ENCODE measurements at regions not wholly inside any gene's neighbourhood (a gene's known extent, or its start where the extent isn't known, plus 50 kb on each side); places are given as distances from the start of the nearest gene placed in this dataset.
A peak's percentile ranks its signal among the peaks of the same experiment; 100 is the strongest.
"Not testable (repeated sequence)": the region's sequence is repeated elsewhere in the genome, so short reads cannot be mapped to it uniquely, and the experiment has no call there.

DNA sequence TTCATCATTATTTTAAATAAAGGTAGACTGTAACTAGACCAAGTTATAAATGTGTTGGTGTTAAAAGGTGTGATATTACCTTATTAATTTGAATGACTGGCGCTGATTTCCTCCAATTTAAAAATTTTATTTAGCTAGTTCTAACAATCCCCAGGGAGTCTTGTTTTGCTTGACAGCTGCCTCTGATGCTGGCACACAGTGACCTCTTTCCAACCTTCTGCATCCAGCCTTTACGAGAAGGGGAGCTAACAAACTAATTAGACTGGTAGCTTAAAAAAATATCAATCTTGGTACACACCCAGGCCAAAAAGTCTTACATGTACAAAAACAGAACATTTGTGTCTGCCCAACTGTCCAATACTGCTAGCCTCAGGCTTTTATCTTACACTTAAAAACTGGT, 51.8 kb upstream of the ENPEP start:
- TF ChIP-seq ZFX (IDR thresholded peaks at IDR 0.05; ENCODE audit: borderline replicate concordance) = no peak
- TF ChIP-seq, protein P1, sequence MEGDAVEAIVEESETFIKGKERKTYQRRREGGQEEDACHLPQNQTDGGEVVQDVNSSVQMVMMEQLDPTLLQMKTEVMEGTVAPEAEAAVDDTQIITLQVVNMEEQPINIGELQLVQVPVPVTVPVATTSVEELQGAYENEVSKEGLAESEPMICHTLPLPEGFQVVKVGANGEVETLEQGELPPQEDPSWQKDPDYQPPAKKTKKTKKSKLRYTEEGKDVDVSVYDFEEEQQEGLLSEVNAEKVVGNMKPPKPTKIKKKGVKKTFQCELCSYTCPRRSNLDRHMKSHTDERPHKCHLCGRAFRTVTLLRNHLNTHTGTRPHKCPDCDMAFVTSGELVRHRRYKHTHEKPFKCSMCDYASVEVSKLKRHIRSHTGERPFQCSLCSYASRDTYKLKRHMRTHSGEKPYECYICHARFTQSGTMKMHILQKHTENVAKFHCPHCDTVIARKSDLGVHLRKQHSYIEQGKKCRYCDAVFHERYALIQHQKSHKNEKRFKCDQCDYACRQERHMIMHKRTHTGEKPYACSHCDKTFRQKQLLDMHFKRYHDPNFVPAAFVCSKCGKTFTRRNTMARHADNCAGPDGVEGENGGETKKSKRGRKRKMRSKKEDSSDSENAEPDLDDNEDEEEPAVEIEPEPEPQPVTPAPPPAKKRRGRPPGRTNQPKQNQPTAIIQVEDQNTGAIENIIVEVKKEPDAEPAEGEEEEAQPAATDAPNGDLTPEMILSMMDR (IDR thresholded peaks at IDR 0.05) = no peak
- H3K27ac ChIP-seq = no peak overlapping the region

DNA sequence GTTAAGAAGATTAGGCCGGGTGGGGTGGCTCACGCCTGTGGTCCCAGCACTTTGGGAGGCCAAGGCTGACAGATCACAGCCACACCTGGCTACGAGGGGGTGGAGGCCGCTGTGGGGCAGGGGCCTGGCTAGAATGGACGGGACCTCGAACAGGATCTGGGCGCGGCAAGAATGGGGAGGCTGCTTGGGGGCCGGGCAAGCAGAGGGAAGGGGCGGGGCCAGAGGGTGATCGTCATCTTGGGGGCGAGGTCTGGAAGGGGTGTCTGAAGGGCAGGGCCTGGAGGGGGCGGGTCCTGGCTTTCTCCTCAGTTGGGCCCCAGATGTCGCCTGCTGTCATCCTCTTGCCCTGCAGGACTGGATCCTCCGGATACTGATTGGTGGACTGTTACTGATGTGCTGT, 57.3 kb upstream of the ENPEP start:
- no peak overlapping the region for H3K27ac ChIP-seq
- TF ChIP-seq, protein P1 (IDR thresholded peaks at IDR 0.05) = no peak

DNA sequence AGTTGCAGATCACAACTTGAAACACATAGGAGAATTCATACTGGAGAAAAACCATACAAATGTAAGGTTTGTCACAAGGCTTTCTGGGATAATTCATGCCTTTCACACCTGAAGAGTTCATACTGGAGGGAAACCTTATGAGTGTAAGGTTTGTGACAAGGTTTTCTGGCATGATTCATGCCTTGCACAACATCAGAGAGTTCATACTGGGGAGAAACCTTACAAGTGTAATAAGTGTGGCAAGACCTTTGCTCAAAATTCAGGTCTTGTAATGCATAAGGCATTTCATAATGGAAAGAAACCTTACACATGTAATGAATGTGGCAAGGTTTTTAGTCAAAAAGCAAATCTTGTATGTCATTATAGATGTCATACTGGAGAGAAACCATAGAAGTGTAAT, 58.8 kb upstream of the ENPEP start:
- TF ChIP-seq, protein P1 (IDR thresholded peaks at IDR 0.05) = no peak
- TF ChIP-seq ZFX (IDR thresholded peaks at IDR 0.05; ENCODE audit: borderline replicate concordance) = no peak

DNA sequence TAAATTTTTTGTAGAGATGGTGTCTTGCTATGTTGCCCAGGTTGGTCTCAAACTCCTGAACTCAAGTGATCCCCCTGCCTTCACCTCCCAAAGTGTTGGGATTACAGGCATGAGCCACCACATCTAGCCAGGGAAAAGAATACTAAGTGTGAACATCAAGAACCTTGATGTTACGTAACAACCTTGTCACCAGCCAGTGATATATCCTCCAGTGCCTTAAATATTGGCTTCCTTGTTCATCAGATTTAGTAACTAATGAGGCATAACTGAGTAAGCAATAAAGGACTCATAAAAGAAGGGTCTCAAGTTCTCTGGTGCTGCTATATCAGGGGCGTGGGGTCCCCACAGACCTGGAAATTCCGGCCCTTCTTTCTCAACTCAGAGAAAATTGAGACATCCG, 60.5 kb upstream of the ENPEP start:
- TF ChIP-seq ZFX (IDR thresholded peaks at IDR 0.05; ENCODE audit: borderline replicate concordance) = no peak

More for the DNA sequence above, 58.8 kb upstream of the ENPEP start:
- no peak overlapping the region for H3K27ac ChIP-seq

DNA sequence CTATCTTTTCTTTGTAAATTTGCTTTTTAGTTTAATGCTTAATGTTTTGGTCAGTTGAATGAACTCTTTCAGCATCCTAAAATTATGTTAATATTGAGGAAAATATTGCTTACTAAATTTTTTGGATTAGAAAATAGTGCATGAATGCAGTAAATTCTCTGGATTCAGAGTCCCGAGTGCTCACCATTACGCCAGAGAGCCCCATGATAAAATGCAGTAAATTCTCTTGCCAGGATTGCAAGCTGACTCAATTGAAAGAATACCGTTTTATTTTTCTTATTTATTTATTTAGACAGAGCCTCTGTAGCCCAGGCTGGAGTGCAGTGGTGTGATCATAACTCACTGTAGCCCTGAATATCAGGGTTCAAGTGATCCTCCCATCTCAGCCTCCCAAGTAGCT, 60.9 kb upstream of the ENPEP start:
- TF ChIP-seq ZFX (IDR thresholded peaks at IDR 0.05; ENCODE audit: borderline replicate concordance) = no peak
- TF ChIP-seq, protein P1 (IDR thresholded peaks at IDR 0.05) = no peak
- H3K27ac ChIP-seq = no peak overlapping the region

More for the DNA sequence above, 60.5 kb upstream of the ENPEP start:
- H3K27ac ChIP-seq = no peak overlapping the region

DNA sequence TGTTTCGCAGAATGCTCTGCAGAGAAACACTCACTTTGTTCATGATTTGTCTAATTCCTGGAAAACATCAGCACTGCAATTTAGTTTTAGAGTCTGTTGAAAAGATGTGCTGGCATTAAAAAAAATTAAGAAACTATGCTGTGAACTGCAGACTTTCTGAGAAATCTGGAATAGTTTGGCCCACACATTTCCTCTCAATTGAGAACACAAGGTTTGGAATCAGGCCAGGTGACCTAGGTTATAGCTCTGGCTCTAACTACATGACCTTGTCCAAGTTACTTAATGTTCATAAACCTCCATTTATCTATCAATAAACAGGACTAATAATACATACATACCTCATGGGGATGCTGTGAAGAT, 61.4 kb upstream of the ENPEP start:
- TF ChIP-seq, protein P1 (IDR thresholded peaks at IDR 0.05) = no peak
- no peak for TF ChIP-seq ZFX (IDR thresholded peaks at IDR 0.05; ENCODE audit: borderline replicate concordance)
- H3K27ac ChIP-seq = no peak overlapping the region

DNA sequence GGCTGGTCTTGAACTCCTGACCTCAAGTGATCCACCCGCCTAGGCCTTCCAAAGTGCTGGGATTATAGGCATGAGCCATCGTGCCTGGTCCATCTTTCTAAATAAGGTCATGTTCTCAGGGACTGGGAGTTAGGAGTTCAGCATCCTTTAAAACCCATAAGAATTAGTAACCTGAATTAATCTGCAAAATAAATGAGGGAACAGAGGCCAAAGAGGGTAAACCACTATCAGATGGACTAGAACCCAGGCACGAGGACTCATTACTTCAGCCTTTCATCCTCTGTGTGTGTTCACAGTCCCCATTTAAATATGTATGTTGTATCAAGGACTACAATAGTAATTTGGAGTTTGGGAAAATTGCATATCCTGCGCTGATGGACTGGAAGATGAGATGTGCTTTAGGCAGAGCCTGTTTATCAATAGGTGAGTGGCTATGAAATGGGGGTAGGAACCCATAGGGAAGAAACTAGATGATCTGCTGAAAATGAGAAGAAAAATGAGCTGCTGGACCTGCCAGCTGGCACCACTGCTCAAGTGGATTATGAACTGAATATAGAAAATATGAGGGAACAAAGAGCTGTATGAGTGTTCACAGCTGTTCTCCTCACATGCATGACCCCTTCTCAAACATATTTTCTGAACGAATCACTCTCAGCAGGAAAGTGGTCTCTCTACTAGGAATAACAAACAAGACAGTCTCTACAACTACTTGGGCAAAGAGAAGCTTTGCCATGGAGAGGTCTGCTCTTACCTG, 62.0 kb upstream of the ENPEP start:
- H3K27ac ChIP-seq = not testable (repeated sequence)

DNA sequence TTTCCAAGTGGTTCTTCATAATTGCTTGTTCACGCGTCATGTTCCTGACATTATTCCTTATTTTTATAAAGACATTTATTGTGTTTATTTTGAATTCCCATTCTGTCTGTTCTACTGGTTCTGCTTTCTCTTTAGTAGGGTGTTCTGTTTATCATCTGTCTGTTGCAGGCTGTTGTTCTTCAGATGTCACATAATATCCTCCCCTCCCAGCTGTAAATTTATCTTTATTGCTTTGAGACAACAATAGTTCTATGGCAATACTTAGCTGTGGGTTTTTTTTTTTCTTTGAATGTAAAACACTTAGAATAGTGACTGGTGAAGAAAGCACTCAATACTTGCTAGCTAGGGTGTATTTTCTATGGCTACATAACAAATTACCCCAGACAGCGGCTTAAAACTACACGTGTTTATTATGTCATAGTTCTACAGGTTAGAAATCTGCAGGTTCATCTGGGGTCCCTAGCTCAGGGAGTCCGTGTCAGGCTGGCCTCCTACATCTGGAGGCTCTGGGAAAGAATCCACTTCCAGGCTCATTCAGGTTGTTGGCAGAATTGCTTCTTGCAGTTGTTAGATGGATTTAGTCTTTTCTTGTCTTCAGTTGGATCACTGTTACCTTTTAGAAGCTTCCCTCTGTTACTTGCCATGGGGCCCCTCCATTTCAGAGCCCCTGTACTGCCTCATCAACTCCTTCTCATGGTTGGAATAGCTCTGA, 63.4 kb upstream of the ENPEP start:
- H3K27ac ChIP-seq = peak overlapping the region; percentile 77; the same call in 1 of the 2 replicates
- TF ChIP-seq ZFX (IDR thresholded peaks at IDR 0.05; ENCODE audit: borderline replicate concordance) = no peak
- TF ChIP-seq, protein P1 (IDR thresholded peaks at IDR 0.05) = no peak

Measured in 22Rv1 (cell line).